IPS-NIHi7 (cell line): ENCODE measurements at regions not wholly inside any gene's neighbourhood (a gene's known extent, or its start where the extent isn't known, plus 50 kb on each side); places are given as distances from the start of the nearest gene placed in this dataset.
"Not testable (repeated sequence)": the region's sequence is repeated elsewhere in the genome, so short reads cannot be mapped to it uniquely, and the experiment has no call there.

Source experiments
- DNase-seq: peaks from one replicate; pipeline ENCODE4 v3.0.0; 2012; ENCODE audit warnings: mixed read lengths; ENCODE audit errors: extremely low spot score

DNA sequence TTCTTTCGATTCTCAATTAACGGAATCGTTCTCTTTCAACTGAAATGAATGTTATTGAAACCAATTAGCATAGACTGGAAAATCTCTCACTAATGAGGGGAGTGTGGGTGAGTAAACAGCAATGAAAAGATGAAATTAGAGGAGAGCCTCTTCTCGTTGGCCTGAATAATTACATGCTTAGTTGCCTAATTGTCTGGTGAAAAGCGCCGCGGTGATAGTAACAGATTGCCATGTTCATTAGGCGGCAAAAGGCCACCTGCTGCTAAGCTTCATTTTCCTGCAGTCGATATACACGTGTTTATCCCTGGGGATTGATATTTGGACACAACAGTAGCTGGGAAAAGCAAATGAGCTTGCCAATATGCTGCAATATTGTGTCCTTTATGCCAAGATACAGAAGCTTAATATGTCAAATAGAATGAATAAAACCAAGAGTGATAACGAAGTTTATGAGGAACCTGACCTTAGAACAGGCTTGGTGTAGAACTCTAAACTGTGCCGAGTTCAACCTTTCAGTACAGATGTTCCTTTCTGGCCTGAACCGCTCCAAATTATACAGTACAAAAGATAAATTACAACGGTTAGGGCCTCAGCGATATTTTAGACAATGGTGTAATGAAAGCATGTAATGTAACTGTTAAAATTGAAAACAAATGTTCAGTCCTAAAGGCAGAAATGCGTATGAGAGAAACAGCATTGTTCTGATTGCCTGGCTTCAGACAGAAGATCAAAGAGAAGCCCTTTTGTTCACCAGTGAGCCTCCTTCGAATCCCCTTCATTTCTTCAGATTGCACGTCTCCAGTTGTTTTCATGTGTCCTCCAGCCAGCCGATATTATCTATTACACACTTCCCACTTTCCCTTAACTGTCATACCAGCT lies 185.2 kb downstream of the SHOX2 start:
- DNase-seq: no peak

DNA sequence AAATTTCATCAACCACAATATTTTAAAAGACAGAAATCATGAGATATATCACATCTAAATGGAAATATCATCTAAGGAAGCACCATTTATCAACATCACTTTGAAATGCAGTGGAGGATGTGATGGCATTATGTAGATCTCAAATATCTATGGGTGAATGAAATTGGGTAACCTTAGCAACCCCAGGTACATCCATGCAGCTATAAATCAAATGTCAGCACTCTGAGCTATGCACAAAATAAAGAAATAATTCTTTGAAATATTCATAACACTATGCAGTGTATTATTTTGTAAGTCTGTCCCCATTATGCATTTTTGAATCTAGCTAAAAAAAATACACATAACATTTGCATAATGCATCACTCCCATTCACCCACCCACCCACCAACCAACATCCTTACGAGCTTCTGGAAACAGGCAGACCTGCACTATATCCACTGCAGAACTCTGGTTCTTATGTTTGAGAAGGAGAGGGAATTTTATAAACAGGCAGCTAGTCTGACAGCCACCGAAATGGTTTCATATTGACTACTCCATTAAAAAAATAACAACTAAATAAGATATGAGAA lies 186.8 kb downstream of the SHOX2 start:
- no peak for DNase-seq

DNA sequence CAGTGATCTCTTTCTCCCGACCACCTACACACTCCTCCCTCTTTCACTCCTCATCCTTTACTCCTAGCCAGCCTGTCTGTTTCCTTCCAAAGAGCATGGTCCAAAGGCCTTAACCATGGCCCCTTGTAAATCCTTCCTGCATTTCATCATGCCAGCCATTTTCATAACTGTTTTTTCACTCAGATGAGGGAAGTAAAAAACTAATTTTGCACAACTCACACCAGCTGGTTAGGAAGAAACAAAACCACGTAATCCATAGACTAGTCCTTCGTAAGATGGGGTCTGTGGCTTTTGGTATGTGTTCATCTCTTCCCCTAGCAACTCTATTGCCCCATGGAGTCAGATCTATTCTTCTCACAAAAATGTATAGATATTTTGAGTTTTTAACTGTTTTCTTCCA lies 187.8 kb downstream of the SHOX2 start:
- no peak for DNase-seq

DNA sequence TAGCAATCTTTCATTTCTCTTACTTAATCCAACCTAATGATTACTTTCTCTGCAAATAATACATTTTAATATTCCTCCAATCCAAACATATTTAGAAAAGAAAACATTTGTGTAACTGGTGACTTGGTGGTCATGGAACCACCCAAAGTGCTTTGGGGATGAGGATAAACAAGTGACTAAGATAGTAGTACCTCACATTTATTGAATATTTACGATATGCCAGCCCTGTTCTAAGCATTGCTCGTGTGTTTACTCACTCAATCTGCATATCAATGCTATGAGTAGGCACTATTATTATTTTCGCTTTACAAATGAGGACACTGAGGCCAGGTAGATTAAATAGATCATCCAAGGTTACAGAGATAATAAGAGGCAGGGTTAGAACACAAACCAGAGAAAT lies 189.5 kb downstream of the SHOX2 start:
- DNase-seq: no peak

DNA sequence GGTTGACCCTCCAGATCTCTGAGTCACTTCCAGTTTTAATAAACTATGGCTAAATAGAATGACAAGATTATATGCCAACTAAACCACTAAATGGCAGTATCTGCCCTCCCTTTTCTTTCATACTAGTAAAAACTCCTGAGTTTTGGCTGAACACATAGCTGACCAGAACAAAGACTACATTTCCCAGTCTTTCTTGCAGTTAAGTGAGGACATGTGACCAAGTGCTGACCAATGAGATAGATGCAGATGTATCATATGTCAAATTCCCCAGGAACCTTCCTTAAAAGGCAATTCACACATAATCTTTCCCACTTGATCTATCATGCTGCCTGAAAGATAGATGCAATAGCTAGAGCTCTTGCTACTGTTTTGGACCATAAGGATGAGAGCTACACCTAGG lies 191.3 kb downstream of the SHOX2 start:
- DNase-seq: no peak

DNA sequence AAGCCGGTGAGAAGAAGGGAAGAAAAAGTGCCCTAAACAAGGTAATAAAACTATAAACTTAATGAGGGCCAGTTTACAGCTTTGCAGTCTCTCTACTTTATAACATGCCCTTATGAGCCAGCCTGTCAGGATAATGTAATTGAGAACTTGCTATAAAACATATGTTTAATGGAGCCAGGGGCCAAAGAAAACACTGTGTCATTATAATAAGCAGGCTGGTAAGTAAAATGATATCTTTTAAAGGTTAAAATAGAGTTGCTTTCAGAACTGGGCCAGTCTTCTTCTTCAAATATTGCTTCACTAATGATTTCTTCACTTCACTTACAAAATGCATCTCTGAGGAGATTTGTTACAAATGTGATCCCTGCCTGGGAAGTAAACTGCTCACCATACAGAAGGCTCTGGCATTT lies 192.5 kb downstream of the SHOX2 start:
- DNase-seq: no peak

DNA sequence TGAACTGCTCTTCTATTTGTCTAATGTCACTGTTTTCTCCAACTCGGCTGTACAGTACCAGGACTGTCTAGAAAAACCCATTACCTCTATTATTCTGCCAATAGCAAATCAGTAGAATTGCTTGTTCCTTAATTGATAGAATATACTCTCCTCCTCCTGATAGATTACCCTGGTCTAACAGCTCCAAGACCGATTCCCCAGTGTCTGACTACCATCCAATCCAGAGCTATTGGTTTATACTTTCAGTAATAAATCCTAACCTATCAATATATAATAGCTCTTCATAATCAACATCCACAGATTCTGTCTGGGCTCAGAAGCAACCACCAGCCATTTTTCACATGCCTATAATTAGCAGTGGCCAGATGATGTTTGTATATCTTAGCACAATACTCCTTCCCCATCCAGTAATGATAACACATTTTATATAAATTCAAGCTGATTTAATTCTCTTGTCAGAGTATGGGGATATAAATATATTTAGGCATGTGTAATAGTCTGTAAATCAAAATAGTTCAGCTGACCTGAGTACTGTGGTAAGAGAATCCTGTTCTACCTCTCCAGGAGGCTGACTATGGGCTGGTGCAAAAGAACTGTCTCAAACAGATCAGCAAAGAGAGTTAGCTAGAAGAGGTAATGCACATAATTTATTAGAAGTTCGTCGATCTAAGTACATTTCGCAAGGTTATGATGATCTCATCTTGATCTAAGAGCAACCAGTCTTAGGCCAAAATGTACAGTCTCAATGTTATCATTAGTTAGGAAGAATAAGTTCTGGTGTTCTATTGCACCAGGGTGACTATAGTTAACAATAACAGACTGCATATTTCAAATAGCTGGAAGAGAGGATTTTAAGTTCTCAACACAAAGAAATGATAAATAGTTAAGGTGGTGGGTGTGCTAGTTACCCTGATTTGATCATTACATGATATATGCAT lies 193.4 kb downstream of the SHOX2 start:
- no peak for DNase-seq

DNA sequence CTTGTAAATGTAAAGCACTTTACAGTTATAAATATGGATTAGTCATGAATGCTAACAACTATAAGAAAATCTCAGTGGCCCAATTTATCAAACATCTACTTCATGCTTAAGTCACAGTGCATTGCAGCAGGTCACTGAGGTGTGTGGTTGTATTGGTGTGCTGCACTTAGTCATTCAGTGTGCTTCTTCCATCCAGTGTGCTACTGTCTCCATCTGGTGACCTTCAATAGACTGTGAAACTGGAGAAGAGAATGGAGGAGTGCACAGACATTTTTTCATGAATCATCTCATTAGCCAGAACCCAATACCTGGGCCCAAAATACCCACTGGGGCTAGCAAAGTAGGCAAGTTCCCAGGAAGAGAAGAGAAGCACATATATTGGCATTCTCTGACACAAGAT lies 199.6 kb downstream of the SHOX2 start:
- DNase-seq: no peak

DNA sequence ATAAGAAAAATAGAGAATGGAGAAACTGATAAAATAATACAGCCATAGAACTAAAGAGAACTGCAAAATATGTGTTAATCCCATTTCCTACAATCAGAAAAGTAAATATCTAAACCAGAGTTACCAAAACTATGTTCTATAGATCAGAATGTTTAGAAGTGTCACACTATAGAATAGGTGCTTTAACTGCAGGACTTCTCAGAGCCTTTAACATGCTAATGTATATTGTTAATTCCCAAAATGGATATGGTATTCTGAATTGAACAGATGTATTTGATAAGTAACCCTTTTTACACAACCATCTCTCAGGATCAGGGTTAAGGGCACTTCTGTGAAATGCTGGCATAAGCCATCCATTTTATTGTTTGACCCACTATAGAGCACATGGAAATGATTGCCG lies 200.3 kb downstream of the SHOX2 start:
- DNase-seq: no peak

DNA sequence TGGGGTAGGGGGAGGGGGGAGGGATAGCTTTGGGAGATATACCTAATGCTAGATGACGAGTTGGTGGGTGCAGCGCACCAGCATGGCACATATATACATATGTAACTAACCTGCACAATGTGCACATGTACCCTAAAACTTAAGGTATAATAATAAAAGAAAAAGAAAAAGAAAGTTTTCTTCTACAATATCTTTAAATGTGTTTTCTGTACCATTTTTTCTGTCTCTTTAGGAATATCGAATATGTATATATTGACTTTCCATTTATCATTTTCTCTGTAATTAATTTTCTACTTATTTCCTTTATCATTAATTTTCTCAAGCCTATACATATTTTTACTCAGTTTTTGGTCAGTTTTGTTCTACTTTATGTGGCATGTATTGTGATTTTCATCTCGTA lies 203.5 kb downstream of the SHOX2 start:
- not testable (repeated sequence) for DNase-seq

DNA sequence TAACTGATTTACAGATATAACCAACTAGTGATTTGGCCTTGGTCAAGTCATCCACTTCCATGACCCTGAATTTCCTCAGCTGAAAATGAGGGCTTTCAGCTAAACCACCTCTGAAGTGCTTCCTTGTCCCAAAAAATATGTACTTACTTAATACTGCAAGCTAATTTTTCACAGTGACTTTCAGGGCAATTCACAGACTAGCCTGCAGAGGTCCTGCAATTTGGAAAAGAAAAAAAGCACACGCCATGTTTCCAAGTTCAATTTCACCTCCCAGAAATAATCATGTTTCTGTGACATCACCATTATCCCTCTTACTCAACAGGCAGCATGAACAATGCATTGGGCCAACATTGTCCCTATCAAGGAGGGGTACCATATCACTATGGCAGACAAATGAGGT lies 218.2 kb downstream of the SHOX2 start:
- DNase-seq: no peak

DNA sequence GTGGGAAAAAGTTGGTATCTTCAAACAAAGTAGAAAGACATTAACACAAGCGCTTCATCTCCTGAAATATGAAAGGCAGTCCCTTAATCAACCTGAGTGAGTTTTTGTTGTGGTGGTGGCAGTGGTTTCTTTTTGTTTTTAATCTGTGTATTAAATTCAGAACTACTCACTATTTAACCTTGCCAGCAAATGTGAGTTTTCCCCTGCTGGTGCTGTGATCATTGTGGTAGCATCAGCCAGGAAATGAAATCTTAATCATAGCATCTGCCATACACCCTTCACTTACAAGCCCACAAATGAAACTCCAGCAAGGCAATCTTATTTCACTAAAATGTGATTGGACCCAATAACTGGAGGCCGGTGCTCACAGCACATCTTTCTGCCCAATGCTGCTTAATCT lies 229.7 kb downstream of the SHOX2 start:
- DNase-seq: no peak

DNA sequence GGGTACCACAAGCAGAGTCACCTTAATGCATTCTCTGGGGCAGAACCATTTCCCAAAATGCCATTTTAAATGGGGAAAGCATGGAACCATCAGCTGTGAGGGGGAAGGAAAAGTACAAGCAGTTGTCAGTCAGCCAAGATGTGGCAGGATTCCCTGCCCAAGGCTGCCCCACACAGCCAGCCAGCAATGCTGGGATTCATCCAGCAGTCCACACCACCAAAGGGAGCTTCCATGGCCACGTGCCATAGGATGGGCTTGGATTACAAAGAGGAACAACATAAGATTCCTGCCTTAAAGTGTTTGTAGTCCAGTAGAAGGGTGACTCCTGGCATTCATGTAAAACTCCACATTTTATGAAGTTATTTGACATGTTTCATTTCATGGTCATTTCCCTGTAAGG lies 233.3 kb downstream of the SHOX2 start:
- no peak for DNase-seq

DNA sequence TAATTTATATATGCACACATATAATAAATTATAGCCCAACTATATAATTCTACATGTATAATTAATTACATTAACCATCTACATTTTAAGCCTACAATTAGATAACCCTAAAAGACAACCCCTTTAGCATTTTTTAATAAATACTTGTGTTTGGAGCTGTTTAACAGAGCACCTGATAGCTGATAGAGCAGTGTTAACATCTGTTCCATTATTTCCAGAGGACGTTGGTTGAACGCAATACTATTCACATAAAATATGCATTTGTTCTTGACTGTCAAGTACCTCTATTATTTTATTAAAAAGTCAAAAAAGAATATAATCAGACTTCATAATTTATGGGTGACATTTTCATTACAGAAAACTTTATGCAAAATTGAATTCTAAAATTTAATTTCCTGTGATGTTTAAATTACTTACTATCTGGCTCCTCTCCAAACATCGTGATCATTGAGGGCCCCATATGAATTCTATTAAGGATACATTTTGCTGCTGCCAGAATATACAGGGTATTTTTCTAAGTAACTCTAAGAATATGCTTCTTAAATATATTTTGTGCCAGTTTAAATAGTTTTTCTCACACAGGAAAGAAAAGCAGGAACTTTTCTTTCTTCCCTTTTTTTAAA lies 234.3 kb downstream of the SHOX2 start:
- no peak for DNase-seq

DNA sequence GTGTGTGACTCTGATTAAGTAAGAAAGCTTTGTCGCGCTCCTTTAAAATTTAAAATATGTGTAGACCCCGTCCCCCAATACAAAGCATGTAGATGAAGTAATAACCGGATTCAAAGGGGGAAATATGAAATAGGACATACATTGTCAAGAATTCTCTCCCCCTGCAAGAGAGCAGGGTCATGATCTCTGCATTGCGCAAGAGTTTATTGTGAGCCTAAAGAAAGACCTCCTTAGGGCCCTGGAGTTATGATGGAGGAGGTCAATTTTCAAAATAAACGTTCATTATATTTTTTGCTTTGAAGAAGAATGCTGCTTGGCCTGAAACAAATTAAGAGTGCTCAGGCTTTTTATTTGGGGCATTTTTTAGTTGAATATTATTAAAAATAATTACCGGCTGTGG lies 235.0 kb downstream of the SHOX2 start:
- DNase-seq: no peak

DNA sequence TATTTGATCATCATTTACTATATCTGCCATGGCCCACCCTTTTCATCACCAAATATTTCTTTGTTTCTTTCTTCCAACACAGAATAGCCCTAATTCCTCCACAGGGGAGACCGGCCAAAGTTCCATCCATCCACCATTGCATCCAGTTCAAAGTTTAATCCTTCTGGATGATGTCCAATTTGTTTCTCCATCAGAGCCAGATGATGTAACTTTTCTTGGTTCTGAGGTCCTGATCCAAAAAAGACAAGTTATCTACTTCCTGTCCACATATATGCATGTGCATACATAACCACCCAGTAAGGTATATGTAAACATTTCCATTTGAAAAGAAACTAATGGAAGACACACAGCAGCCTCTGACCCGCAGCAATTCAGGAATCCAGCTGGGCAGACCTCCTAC lies 237.3 kb downstream of the SHOX2 start:
- no peak for DNase-seq

DNA sequence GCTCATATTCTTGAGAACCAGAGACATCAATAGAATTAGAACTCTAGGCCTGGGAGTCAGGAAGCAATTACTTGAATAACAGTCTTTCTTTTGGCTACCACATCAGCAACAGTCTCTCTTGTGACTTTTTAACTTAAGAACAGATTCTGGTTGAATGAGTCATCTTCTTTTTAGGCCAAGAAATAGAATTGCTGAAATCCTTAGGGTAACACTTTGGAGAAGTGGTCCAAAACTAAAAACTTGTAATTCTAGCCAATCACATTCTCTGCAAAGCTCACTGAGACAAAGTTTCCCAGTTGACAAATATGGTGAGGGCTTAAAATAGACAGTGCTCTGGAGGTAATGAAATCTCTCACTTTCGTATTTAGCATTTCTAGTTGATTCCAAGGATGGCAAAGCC lies 238.0 kb downstream of the SHOX2 start:
- DNase-seq: no peak

DNA sequence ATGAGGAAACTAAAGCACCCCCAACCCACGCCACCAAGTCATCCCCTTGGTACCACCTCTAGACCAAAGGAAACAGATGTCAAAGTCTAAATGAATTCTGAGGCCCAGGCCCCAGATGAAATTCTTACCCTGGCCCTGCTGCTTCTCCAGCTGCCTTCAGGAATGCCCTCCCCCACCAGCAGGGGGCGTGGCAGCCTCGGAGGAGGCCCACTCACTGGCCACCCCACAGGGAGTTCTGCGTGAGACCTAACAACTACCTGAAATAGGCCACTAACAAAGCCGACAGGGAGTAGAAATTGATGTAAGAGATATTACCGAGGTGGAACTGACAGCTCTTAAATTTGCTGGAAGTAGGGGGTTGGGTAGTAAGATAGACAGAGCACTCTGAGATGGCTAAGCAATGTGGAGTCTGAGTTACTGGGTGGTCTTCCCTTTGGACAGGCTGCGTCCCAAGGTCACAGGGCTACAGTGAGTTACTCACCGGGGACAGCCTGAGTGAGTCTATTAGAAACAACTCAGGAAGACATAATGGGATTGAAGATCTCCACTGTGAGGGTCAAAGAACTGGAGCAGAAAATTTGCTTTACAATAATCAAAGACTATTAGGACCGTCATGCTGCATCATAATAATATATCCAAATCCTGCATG lies 240.7 kb downstream of the SHOX2 start:
- DNase-seq: peak; percentile 87

DNA sequence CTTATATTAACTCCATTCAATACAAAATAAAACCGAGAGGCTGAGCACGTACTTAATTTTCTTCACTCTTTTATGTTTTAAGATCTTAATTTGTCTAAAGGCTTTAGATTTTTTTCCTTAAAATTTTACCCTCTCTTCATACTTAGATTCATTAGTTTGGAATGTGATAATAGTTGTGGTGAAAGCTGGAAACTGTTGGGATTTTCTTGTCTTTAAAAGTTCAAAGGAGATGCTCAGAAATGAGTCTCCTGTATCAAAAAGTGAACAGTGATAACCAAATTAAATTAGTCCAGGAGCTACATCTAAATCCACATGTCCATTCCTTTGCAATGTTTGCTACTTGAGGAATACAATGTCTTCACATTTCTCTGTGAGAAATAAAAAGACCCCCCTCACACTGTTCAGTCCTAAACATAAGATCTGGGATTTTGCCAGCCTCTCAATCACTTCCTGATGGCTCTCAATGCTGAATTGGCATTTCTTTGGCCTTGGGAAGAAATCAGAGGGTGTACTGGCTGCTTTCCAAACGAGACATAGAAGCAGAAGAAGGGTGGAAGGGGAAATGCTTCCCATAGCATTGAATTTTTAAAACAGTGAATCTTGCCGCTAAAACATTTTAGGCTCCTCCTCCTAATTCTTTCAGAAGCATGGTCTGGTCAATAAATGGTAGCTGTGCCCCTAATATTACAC lies 245.0 kb downstream of the SHOX2 start:
- DNase-seq: no peak

DNA sequence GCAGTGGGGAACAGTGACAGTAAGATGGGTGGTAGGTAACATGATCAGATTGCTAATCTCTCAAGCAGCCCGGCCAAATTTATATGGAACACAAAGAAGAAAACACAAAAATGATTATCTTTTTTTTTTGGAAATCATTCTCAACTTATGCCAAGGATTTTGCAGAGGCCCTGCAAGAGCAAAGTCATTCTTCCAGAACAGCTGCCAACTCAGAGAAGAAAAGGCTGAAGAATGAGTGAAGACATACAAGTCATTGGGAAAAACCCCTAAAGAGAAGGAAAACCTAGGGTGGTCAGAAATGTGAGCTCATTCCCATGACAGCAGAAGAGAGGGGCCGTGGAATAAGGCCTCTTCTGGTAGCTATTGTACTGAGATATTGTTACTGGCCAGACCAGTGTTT lies 246.7 kb downstream of the SHOX2 start:
- DNase-seq: no peak

DNA sequence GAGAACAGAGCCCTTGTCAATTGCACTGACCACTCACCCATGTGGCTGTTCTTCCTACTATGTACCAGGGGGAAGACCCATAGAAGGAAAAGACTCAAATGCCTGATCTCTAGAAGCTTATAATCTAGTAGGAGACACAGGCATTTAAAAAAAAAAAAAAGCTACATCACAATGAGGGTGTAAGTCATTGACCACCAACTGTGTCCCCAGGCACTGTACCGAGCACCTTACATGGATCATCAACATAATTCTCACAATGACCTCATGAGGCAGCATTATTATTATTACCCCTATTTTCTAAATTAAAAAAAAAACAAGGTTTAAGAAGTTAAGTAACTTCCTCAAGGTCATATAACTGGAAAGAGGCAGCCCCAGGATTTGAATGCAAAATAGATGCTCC lies 247.4 kb downstream of the SHOX2 start:
- DNase-seq: no peak
